Kidney epithelial cell (primary cell): ENCODE measurements at regions not wholly inside any gene's neighbourhood (a gene's known extent, or its start where the extent isn't known, plus 50 kb on each side); places are given as distances from the start of the nearest gene placed in this dataset.
A peak's percentile ranks its signal among the peaks of the same experiment; 100 is the strongest.
"Not testable (repeated sequence)": the region's sequence is repeated elsewhere in the genome, so short reads cannot be mapped to it uniquely, and the experiment has no call there.

Experiments used
- DNase-seq: peaks from one replicate; pipeline ENCODE4 v3.0.0-alpha.2; 2010; ENCODE audit warnings: low read depth
- H3K27me3 ChIP-seq: 2 replicates; pipeline ENCODE4 v1.6.0; 2011; ENCODE audit warnings: low read length; ENCODE audit not compliant: control insufficient read depth, insufficient read depth
- H3K36me3 ChIP-seq: 2 replicates; pipeline ENCODE4 v1.5.1; 2011; ENCODE audit warnings: low read length; ENCODE audit not compliant: control insufficient read depth, insufficient read depth
- H3K4me3 ChIP-seq: 2 replicates; pipeline ENCODE4 v1.5.1; 2011; ENCODE audit warnings: low read depth, mild to moderate bottlenecking, control low read depth, low read length
- TF ChIP-seq, protein P1 (sequence below): IDR thresholded peaks from 2 replicates; pipeline ENCODE4 v1.5.1; 2011; ENCODE audit warnings: mild to moderate bottlenecking, moderate library complexity, low read length, control low read depth, inconsistent platforms; ENCODE audit not compliant: insufficient read depth, poor library complexity, severe bottlenecking

DNA sequence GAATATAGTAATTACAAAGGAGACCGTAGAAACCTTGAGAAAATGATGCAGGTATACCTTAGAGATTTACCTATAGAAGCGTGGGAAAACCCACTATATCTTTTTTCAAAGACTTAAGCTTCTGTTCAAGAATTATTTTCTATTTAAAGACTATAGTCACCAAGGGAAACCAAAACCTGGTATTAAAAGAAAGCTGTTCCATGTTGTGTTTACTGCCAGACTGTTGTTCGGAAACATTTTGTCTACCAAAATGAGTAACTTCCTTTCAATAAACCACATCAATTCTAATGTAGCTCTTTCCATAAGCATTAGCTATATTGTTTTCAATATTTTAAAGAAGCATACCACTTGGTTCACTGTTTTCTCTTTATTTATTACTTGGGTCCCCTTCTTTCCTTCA is 182.9 kb upstream of the SLITRK6 start:
- H3K36me3 ChIP-seq = no peaks in the 10 kb centered on the region
- H3K4me3 ChIP-seq = no peak overlapping the region
- TF ChIP-seq, protein P1, sequence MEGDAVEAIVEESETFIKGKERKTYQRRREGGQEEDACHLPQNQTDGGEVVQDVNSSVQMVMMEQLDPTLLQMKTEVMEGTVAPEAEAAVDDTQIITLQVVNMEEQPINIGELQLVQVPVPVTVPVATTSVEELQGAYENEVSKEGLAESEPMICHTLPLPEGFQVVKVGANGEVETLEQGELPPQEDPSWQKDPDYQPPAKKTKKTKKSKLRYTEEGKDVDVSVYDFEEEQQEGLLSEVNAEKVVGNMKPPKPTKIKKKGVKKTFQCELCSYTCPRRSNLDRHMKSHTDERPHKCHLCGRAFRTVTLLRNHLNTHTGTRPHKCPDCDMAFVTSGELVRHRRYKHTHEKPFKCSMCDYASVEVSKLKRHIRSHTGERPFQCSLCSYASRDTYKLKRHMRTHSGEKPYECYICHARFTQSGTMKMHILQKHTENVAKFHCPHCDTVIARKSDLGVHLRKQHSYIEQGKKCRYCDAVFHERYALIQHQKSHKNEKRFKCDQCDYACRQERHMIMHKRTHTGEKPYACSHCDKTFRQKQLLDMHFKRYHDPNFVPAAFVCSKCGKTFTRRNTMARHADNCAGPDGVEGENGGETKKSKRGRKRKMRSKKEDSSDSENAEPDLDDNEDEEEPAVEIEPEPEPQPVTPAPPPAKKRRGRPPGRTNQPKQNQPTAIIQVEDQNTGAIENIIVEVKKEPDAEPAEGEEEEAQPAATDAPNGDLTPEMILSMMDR = no peak
- no peak for DNase-seq
- no peaks in the 10 kb centered on the region for H3K27me3 ChIP-seq

DNA sequence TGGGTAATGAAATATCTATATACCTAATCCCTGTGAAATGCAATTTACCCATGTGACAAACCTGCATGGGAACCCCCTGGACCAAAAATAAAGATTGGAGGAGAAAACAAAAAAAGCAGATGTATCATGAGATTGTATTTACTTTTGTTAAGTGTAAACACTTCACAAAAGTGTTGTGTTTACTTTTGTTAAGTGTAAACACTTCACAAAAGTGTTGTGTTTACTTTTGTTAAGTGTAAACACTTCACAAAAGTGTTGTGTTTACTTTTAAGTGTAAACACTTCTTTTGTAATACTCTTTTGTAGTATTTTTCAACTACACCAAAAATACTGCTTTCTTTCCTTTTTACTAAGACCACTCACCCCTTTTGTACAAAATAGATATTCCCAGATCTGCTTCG is 181.2 kb upstream of the SLITRK6 start:
- not testable (repeated sequence) for H3K36me3 ChIP-seq, H3K4me3 ChIP-seq, DNase-seq, H3K27me3 ChIP-seq

DNA sequence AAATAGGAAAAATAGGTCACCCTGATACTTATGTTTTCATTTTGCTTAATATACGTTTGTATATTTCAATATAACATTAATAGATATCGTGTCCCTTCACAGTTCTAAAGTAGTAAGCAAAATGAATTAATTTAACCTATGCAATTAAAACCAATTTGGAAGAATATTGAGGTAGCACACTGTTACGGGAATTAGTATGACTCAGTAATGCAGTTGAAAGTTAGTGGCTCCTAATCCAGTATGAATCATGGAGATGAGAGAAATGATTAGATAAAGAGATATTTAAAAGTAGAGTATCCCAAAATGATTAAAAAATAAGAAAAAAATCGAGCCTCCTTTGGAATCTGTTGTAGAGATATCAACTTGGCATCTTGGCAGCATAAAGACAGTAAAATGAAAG is 177.0 kb upstream of the SLITRK6 start:
- no peaks in the 10 kb centered on the region for H3K27me3 ChIP-seq
- no peak for DNase-seq
- TF ChIP-seq, protein P1 = no peak
- no peaks in the 10 kb centered on the region for H3K36me3 ChIP-seq
- H3K4me3 ChIP-seq = no peak overlapping the region

DNA sequence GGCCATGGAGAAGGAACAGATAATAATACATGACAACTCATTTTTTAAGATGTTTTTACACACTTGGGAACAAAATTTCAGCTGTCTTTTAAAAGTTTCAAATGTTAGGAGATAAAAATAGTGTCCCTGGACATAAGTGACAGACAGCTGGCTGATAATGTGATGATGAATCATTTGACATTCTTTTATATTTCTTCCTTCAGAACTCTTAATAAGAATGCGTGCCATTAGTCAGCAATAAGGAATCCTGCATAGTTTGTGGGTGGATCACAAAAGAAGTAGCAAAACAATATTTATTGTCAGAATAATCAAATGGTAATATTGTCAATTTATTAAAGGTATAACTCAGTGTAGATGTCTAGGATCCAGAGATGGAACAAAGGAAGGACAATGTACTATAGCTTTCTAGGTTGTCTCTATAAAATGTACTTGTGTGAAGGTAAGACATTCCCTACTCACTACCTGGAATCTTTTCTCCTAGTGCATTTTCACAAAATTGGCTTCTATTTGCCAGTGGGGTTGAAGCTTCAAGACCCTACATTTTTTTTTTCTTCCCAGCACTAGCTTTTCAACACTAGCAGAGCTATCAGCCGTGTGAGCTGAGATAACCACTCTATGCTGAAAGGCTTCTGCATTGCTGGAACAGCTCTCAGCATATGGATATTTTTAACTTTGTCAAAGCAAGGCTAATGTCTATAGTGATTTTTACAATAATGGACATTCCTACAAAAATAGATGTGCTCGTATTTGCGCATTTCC is 175.6 kb upstream of the SLITRK6 start:
- Histone ChIP-seq H3K4me3 (no peak overlapping the region), H3K27me3 (no peaks in the 10 kb centered on the region), H3K36me3 (no peaks in the 10 kb centered on the region)
- TF ChIP-seq, protein P1 = no peak
- peak; percentile 5 for DNase-seq

DNA sequence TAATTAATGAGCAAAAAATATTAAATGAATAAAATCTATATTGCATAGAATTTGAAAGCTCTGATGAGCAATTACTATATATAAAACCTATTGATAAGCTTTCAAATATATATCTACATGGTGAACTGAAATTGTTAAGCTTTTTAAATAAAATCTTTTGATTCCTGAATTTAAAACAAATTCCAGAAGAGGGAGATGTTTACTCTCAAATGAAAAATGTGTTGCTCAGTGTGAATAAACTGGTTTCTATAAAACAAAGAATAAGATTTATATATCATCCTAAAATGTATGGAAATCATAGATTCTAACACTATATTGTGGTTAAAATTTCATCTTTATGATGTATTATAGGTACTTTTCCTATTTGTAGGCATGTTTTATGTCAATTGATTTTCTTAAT is 171.5 kb upstream of the SLITRK6 start:
- TF ChIP-seq, protein P1 = no peak
- H3K27me3 ChIP-seq = no peaks in the 10 kb centered on the region
- H3K36me3 ChIP-seq = no peaks in the 10 kb centered on the region
- H3K4me3 ChIP-seq = no peak overlapping the region
- no peak for DNase-seq

DNA sequence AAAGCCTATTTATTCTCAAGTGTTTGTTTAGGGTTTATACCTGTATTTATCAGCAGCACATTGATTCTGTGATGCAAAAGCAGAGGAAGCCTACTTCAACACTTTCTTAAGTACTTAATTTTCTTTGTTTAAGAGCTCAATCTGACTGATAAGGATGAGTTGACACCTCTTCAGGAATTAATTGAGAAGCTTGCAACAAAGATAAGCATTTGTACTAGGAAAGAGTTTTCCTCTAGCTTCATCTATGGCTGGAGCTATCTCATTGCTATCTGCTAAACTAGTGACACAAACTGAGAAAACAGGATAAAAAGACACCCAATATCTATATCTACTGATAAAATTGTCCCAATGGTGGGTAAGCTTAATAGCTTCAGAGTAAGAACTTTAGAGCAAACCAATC is 170.1 kb upstream of the SLITRK6 start:
- no peak overlapping the region for H3K4me3 ChIP-seq
- no peaks in the 10 kb centered on the region for H3K27me3 ChIP-seq
- no peak for DNase-seq
- TF ChIP-seq, protein P1 = no peak
- H3K36me3 ChIP-seq = no peaks in the 10 kb centered on the region
